ENCODE measurements at regions not wholly inside any gene's neighbourhood (a gene's known extent, or its start where the extent isn't known, plus 50 kb on each side); places are given as distances from the start of the nearest gene placed in this dataset.
A peak's percentile ranks its signal among the peaks of the same experiment; 100 is the strongest.

- DNase-seq, result no peak
Observed at GRCh38 chr4:57465321-57466056, 355.3 kb upstream of the IGFBP7 start.

GRCh38 chr4:57462843-57463242 is 352.7 kb upstream of the IGFBP7 start:
- DNase-seq, result no peak

- DNase-seq, result no peak
Observed at GRCh38 chr4:57460967-57461366, 350.8 kb upstream of the IGFBP7 start.

- DNase-seq, result no peak
Observed at GRCh38 chr4:57448901-57449300, 338.7 kb upstream of the IGFBP7 start.

- DNase-seq, result no peak
Observed at GRCh38 chr4:57448452-57448851, 338.3 kb upstream of the IGFBP7 start.

- DNase-seq, result no peak
Observed at GRCh38 chr4:57446266-57446665, 336.1 kb upstream of the IGFBP7 start.

- DNase-seq, result peak; percentile 35
Observed at GRCh38 chr4:57445686-57446085, 335.5 kb upstream of the IGFBP7 start.

GRCh38 chr4:57444671-57445070 is 334.5 kb upstream of the IGFBP7 start:
- DNase-seq, result no peak

GRCh38 chr4:57443787-57444186 is 333.6 kb upstream of the IGFBP7 start:
- no peak for DNase-seq

- no peak for DNase-seq
Observed at GRCh38 chr4:57443308-57443707, 333.1 kb upstream of the IGFBP7 start.

- DNase-seq, result peak; percentile 62
Observed at GRCh38 chr4:57442831-57443291, 332.7 kb upstream of the IGFBP7 start.

GRCh38 chr4:57442241-57442640 is 332.1 kb upstream of the IGFBP7 start:
- no peak for DNase-seq

- no peak for DNase-seq
Observed at GRCh38 chr4:57437649-57438048, 327.5 kb upstream of the IGFBP7 start.

GRCh38 chr4:57435300-57435699 is 325.1 kb upstream of the IGFBP7 start:
- no peak for DNase-seq

GRCh38 chr4:57430726-57431125 is 320.5 kb upstream of the IGFBP7 start:
- DNase-seq, result no peak

- DNase-seq, result peak; percentile 49
Observed at GRCh38 chr4:57426779-57427395, 316.7 kb upstream of the IGFBP7 start.

GRCh38 chr4:57425610-57426009 is 315.4 kb upstream of the IGFBP7 start:
- DNase-seq, result no peak

- DNase-seq, result no peak
Observed at GRCh38 chr4:57424232-57424897, 314.2 kb upstream of the IGFBP7 start.

GRCh38 chr4:57418133-57418532 is 307.9 kb upstream of the IGFBP7 start:
- no peak for DNase-seq

- no peak for DNase-seq
Observed at GRCh38 chr4:57412259-57413054, 302.3 kb upstream of the IGFBP7 start.

GRCh38 chr4:57410331-57411052 is 300.3 kb upstream of the IGFBP7 start:
- DNase-seq, result no peak

GRCh38 chr4:57405359-57405758 is 295.2 kb upstream of the IGFBP7 start:
- DNase-seq, result no peak
